ENCODE measurements at regions not wholly inside any gene's neighbourhood (a gene's known extent, or its start where the extent isn't known, plus 50 kb on each side); places are given as distances from the start of the nearest gene placed in this dataset.

- Mint-ChIP-seq H3K27me3 (peaks cover 3% of the 10 kb centered on the region), H3K27ac (no peak overlapping the region), H3K4me3 (no peak overlapping the region), H3K9me3 (ENCODE audit: insufficient read depth) (peaks cover 2% of the 10 kb centered on the region), H3K4me1 (no peaks in the 10 kb centered on the region)
- 82% methylated on average over 6 of the region's 7 CpGs for WGBS (ENCODE audit: insufficient coverage)
- H3K9ac ChIP-seq (ENCODE audit: low read length), result no peak overlapping the region
- no peak overlapping the region for H3K27ac ChIP-seq (ENCODE audit: low read length in 2 of 2)
- no peaks in the 10 kb centered on the region for H4K20me1 ChIP-seq (ENCODE audit: control insufficient read depth, insufficient read depth, low read length, poor library complexity, severe bottlenecking)
- TF ChIP-seq EZH2 (IDR thresholded peaks at IDR 0.05; ENCODE audit: borderline replicate concordance, insufficient read depth, low read depth, low read length, poor library complexity, severe bottlenecking) (no peak), CTCF (IDR thresholded peaks at IDR 0.05) (no peak)
- ChIA-PET POLR2A (no interaction called here), CTCF (no interaction called here)
- no peak overlapping the region for H2AFZ ChIP-seq (ENCODE audit: insufficient read depth, low read depth, low read length, poor library complexity, severe bottlenecking)
- peaks cover 0 to 17% (median 0%) of the 10 kb centered on the region in 3 donors for H3K9me3 ChIP-seq (ENCODE audit: control extremely low read depth in 1 of 3, control insufficient read depth in 2 of 3, insufficient read depth in 1 of 3, low read length in 2 of 3)
- intact Hi-C loops (cut with micrococcal nuclease), result no loop called here
- no peak overlapping the region for H3K4me2 ChIP-seq (replicated peaks; ENCODE audit: low read depth, low read length, poor library complexity, severe bottlenecking)
- no peaks in the 10 kb centered on the region for H3K27me3 ChIP-seq (replicated peaks in 1 of 4; ENCODE audit: control extremely low read depth in 1 of 4, control insufficient read depth in 3 of 4, insufficient read depth in 4 of 4, low read length in 3 of 4)
- no peak for DNase-seq
- H3K79me2 ChIP-seq (ENCODE audit: control insufficient read depth, insufficient read depth, low read length), result no peaks in the 10 kb centered on the region
- no peak for ATAC-seq (ENCODE audit: low read depth)
- no peaks in the 10 kb centered on the region for H3K36me3 ChIP-seq (replicated peaks in 1 of 2; ENCODE audit: control extremely low read depth in 1 of 2, control insufficient read depth in 1 of 2, extremely low read depth in 1 of 2, insufficient read depth in 2 of 2, low read length in 1 of 2)
- no peaks in the 10 kb centered on the region for H3K4me1 ChIP-seq (ENCODE audit: control insufficient read depth in 2 of 2, insufficient read depth in 2 of 2, low read length in 2 of 2)
- no peak overlapping the region for H3K4me3 ChIP-seq (ENCODE audit: control extremely low read depth in 1 of 5, extremely low read depth in 1 of 5, insufficient read depth in 1 of 5, low read depth in 2 of 5, low read length in 4 of 5)
Observed at GRCh38 chr2:790634-791245, 113.5 kb upstream of the TMEM18 start.

GRCh38 chr2:790081-790480 lies 112.9 kb upstream of the TMEM18 start:
- Histone ChIP-seq H3K27ac (ENCODE audit: low read length in 2 of 2) (no peak overlapping the region), H3K36me3 (replicated peaks in 1 of 2; ENCODE audit: control extremely low read depth in 1 of 2, control insufficient read depth in 1 of 2, extremely low read depth in 1 of 2, insufficient read depth in 2 of 2, low read length in 1 of 2) (no peaks in the 10 kb centered on the region), H2AFZ (ENCODE audit: insufficient read depth, low read depth, low read length, poor library complexity, severe bottlenecking) (no peak overlapping the region), H3K9me3 (ENCODE audit: control extremely low read depth in 1 of 3, control insufficient read depth in 2 of 3, insufficient read depth in 1 of 3, low read length in 2 of 3) (peaks cover 0 to 17% (median 0%) of the 10 kb centered on the region in 3 donors), H3K79me2 (ENCODE audit: control insufficient read depth, insufficient read depth, low read length) (no peaks in the 10 kb centered on the region), H3K4me1 (ENCODE audit: control insufficient read depth in 2 of 2, insufficient read depth in 2 of 2, low read length in 2 of 2) (no peaks in the 10 kb centered on the region), H3K9ac (ENCODE audit: low read length) (no peak overlapping the region), H3K4me2 (replicated peaks; ENCODE audit: low read depth, low read length, poor library complexity, severe bottlenecking) (no peak overlapping the region), H4K20me1 (ENCODE audit: control insufficient read depth, insufficient read depth, low read length, poor library complexity, severe bottlenecking) (no peaks in the 10 kb centered on the region), H3K4me3 (ENCODE audit: control extremely low read depth in 1 of 5, extremely low read depth in 1 of 5, insufficient read depth in 1 of 5, low read depth in 2 of 5, low read length in 4 of 5) (no peak overlapping the region), H3K27me3 (replicated peaks in 1 of 4; ENCODE audit: control extremely low read depth in 1 of 4, control insufficient read depth in 3 of 4, insufficient read depth in 4 of 4, low read length in 3 of 4) (no peaks in the 10 kb centered on the region)
- intact Hi-C loops (cut with micrococcal nuclease), result no loop called here
- DNase-seq (no peak), ATAC-seq (ENCODE audit: low read depth) (no peak)
- peaks cover 2% of the 10 kb centered on the region for H3K9me3 Mint-ChIP-seq (ENCODE audit: insufficient read depth)
- WGBS (ENCODE audit: insufficient coverage), result 88% methylated on average over 3 of the region's 3 CpGs
- no peak for TF ChIP-seq EZH2 (IDR thresholded peaks at IDR 0.05; ENCODE audit: borderline replicate concordance, insufficient read depth, low read depth, low read length, poor library complexity, severe bottlenecking)
- TF ChIP-seq CTCF (IDR thresholded peaks at IDR 0.05), result no peak
- H3K4me3 Mint-ChIP-seq, result no peak overlapping the region
- POLR2A ChIA-PET, result no interaction called here
- no peak overlapping the region for H3K27ac Mint-ChIP-seq
- H3K4me1 Mint-ChIP-seq, result no peaks in the 10 kb centered on the region
- CTCF ChIA-PET, result no interaction called here
- peaks cover 3% of the 10 kb centered on the region for H3K27me3 Mint-ChIP-seq
